Esophagus squamous epithelium (tissue), 4 donors: ENCODE measurements at regions not wholly inside any gene's neighbourhood (a gene's known extent, or its start where the extent isn't known, plus 50 kb on each side); places are given as distances from the start of the nearest gene placed in this dataset.

Experiments
- POLR2A ChIP-seq, 4 donors: fragments of 450-650 bp; IDR thresholded peaks; one replicate each; pipeline ENCODE4 v1.6.1; 2017; ENCODE audit warnings: antibody characterized with exemption in 4 of 4, mild to moderate bottlenecking in 4 of 4, moderate library complexity in 3 of 4
- TF ChIP-seq, protein P1 (sequence below), 6 experiments: fragments of 450-650 bp in 4 of 6; fragments of 200-600 bp in 2 of 6; sonication (generic) in 2 of 6; IDR thresholded peaks; one replicate each; pipeline ENCODE4 v1.5.1; 2016 to 2019; ENCODE audit warnings: antibody characterized with exemption in 6 of 6, mild to moderate bottlenecking in 4 of 6, moderate library complexity in 4 of 6

DNA sequence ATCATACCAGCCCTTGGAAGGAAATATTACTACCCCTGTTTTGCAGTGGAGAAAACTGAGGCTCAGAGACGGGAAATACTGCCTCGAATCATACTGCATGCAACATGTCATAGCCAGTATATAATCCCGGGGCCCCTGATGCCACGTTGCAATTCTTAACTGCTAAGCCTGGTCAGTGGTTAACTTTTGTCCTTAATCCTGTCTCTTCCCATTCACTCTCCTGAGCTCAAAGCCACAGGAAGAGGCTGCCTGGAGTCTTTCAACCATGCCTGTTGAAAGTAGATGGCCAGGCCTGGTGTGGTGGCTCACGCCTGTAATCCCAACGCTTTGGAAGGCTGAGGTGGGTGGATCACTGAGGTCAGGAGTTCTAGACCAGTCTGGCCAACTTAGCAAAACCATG, 166.6 kb downstream of the MIAT start:
- TF ChIP-seq, protein P1, sequence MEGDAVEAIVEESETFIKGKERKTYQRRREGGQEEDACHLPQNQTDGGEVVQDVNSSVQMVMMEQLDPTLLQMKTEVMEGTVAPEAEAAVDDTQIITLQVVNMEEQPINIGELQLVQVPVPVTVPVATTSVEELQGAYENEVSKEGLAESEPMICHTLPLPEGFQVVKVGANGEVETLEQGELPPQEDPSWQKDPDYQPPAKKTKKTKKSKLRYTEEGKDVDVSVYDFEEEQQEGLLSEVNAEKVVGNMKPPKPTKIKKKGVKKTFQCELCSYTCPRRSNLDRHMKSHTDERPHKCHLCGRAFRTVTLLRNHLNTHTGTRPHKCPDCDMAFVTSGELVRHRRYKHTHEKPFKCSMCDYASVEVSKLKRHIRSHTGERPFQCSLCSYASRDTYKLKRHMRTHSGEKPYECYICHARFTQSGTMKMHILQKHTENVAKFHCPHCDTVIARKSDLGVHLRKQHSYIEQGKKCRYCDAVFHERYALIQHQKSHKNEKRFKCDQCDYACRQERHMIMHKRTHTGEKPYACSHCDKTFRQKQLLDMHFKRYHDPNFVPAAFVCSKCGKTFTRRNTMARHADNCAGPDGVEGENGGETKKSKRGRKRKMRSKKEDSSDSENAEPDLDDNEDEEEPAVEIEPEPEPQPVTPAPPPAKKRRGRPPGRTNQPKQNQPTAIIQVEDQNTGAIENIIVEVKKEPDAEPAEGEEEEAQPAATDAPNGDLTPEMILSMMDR (IDR thresholded peaks at IDR 0.05): no peak
- TF ChIP-seq POLR2A (IDR thresholded peaks at IDR 0.05): no peak
